AG09309 (cell line): ENCODE measurements at regions not wholly inside any gene's neighbourhood (a gene's known extent, or its start where the extent isn't known, plus 50 kb on each side); places are given as distances from the start of the nearest gene placed in this dataset.

Source experiments
- DNase-seq: peaks from one replicate; pipeline ENCODE4 v3.0.0-alpha.2; 2010; ENCODE audit warnings: low read depth
- H3K4me3 ChIP-seq: 2 replicates; pipeline ENCODE4 v1.5.1; 2011; ENCODE audit warnings: mild to moderate bottlenecking, low read depth, low read length, moderate library complexity; ENCODE audit not compliant: control insufficient read depth
- CTCF ChIP-seq: IDR thresholded peaks from 2 replicates; pipeline ENCODE4 v1.5.1; 2011; ENCODE audit warnings: mild to moderate bottlenecking, low read depth, low read length, inconsistent platforms; ENCODE audit not compliant: insufficient read depth, control insufficient read depth; ENCODE audit errors: missing control alignments

GRCh38 chr16:63896383-63897109 is 1225.3 kb downstream of the CDH11 start:
- no peak for DNase-seq
- TF ChIP-seq CTCF: no peak
- no peak overlapping the region for H3K4me3 ChIP-seq

GRCh38 chr16:63890723-63891122 is 1231.1 kb downstream of the CDH11 start:
- TF ChIP-seq CTCF: no peak
- no peak overlapping the region for H3K4me3 ChIP-seq
- no peak for DNase-seq

- no peak overlapping the region for H3K4me3 ChIP-seq
- no peak for TF ChIP-seq CTCF
Measured at GRCh38 chr16:63890081-63890480, 1231.8 kb downstream of the CDH11 start.

GRCh38 chr16:63883091-63883490 is 1238.8 kb downstream of the CDH11 start:
- no peak for DNase-seq
- H3K4me3 ChIP-seq: no peak overlapping the region
- no peak for TF ChIP-seq CTCF

More at GRCh38 chr16:63890081-63890480, 1231.8 kb downstream of the CDH11 start:
- DNase-seq: no peak

GRCh38 chr16:63882576-63882975 is 1239.3 kb downstream of the CDH11 start:
- no peak for TF ChIP-seq CTCF
- DNase-seq: no peak
- H3K4me3 ChIP-seq: no peak overlapping the region

- H3K4me3 ChIP-seq: no peak overlapping the region
- DNase-seq: no peak
- TF ChIP-seq CTCF: no peak
Measured at GRCh38 chr16:63880948-63881347, 1240.9 kb downstream of the CDH11 start.
